GM23338 (cell line): ENCODE measurements at regions not wholly inside any gene's neighbourhood (a gene's known extent, or its start where the extent isn't known, plus 50 kb on each side); places are given as distances from the start of the nearest gene placed in this dataset.
A peak's percentile ranks its signal among the peaks of the same experiment; 100 is the strongest.

ENCODE experiments used
- ATAC-seq: fragments of 200-7000 bp; cut with Tn5 transposase; 3 replicates; pipeline ENCODE4 v1.9.1; 2020
- DNase-seq: peaks from one replicate; pipeline ENCODE4 v3.0.0-alpha.2; 2015; ENCODE audit warnings: low spot score
- H2AFZ ChIP-seq: fragments of 200-600 bp; sonication (generic); 2 replicates; pipeline ENCODE4 v1.8.0; 2016; ENCODE audit warnings: antibody characterized with exemption, mild to moderate bottlenecking, moderate library complexity
- H3F3A ChIP-seq: fragments of 200-600 bp; sonication (generic); replicated peaks from 2 replicates; pipeline ENCODE4 v1.8.0; 2017; ENCODE audit warnings: antibody characterized with exemption, mixed run types, low read depth
- H3K27ac ChIP-seq: fragments of 200-600 bp; sonication (generic); 2 replicates; pipeline ENCODE4 v1.6.1; 2016; ENCODE audit warnings: low read depth
- H3K27me3 ChIP-seq: fragments of 200-600 bp; sonication (generic); 2 replicates; pipeline ENCODE4 v1.8.0; 2016; ENCODE audit warnings: mild to moderate bottlenecking, mixed run types, moderate library complexity; ENCODE audit not compliant: insufficient read depth
- H3K36me3 ChIP-seq: fragments of 200-600 bp; sonication (generic); 2 replicates; pipeline ENCODE4 v1.8.0; 2016; ENCODE audit warnings: mild to moderate bottlenecking; ENCODE audit not compliant: insufficient read depth
- H3K4me1 ChIP-seq: fragments of 200-600 bp; sonication (generic); 2 replicates; pipeline ENCODE4 v1.8.0; 2016; ENCODE audit warnings: mild to moderate bottlenecking, moderate library complexity; ENCODE audit not compliant: insufficient read depth
- H3K4me2 ChIP-seq: fragments of 200-600 bp; sonication (generic); 2 replicates; pipeline ENCODE4 v1.7.1; 2017; ENCODE audit warnings: mixed run types
- H3K4me3 ChIP-seq: fragments of 200-600 bp; sonication (generic); 2 replicates; pipeline ENCODE4 v1.6.1; 2016; ENCODE audit warnings: mixed run types
- H3K79me2 ChIP-seq: fragments of 200-600 bp; sonication (generic); replicated peaks from 2 replicates; pipeline ENCODE4 v1.8.0; 2017; ENCODE audit warnings: mild to moderate bottlenecking; ENCODE audit not compliant: insufficient read depth
- H3K9me2 ChIP-seq: fragments of 200-600 bp; sonication (generic); 2 replicates; pipeline ENCODE4 v1.8.0; 2017; ENCODE audit not compliant: insufficient read depth
- H4K20me1 ChIP-seq: fragments of 200-600 bp; sonication (generic); replicated peaks from 2 replicates; pipeline ENCODE4 v1.8.0; 2017; ENCODE audit warnings: mild to moderate bottlenecking; ENCODE audit not compliant: insufficient read depth
- H3K27ac Mint-ChIP-seq: 2 replicates; pipeline ENCODE4 v1.8.0; 2020; ENCODE audit warnings: inconsistent platforms, mild to moderate bottlenecking, moderate library complexity, mixed read lengths
- H3K27me3 Mint-ChIP-seq: 3 replicates; pipeline ENCODE4 v1.8.0; 2022; ENCODE audit warnings: low read depth, mild to moderate bottlenecking, moderate library complexity, mixed read lengths, inconsistent platforms; ENCODE audit not compliant: insufficient read depth, poor library complexity
- H3K36me3 Mint-ChIP-seq: 3 replicates; pipeline ENCODE4 v1.8.0; 2021; ENCODE audit warnings: low read depth, mild to moderate bottlenecking, inconsistent platforms, moderate library complexity, mixed read lengths
- H3K4me1 Mint-ChIP-seq: 3 replicates; pipeline ENCODE4 v1.8.0; 2020; ENCODE audit warnings: mild to moderate bottlenecking, inconsistent platforms, mixed read lengths
- H3K4me3 Mint-ChIP-seq: 3 replicates; pipeline ENCODE4 v1.8.0; 2021; ENCODE audit warnings: moderate library complexity, mild to moderate bottlenecking, inconsistent platforms, mixed read lengths
- H3K9me3 Mint-ChIP-seq: 3 replicates; pipeline ENCODE4 v1.8.0; 2020; ENCODE audit warnings: moderate library complexity, mild to moderate bottlenecking, inconsistent platforms, mixed read lengths
- CREB1 ChIP-seq: fragments of 250-450 bp; sonication (Bioruptor Pico); IDR thresholded peaks from 2 replicates; pipeline ENCODE4 v1.5.0; 2020; ENCODE audit warnings: low read depth, mild to moderate bottlenecking, moderate library complexity
- EZH2phosphoT487 ChIP-seq: fragments of 200-600 bp; sonication (generic); IDR thresholded peaks from one replicate; pipeline ENCODE4 v1.8.1; 2018; ENCODE audit warnings: antibody characterized with exemption; ENCODE audit not compliant: unreplicated experiment
- JUNB ChIP-seq: IDR thresholded peaks from one replicate; pipeline ENCODE4 v1.6.1; 2016; ENCODE audit warnings: antibody characterized with exemption; ENCODE audit not compliant: unreplicated experiment
- NANOG ChIP-seq: IDR thresholded peaks from 2 replicates; pipeline ENCODE4 v1.6.1; 2016; ENCODE audit warnings: antibody characterized with exemption, borderline replicate concordance
- POLR2AphosphoS5 ChIP-seq: IDR thresholded peaks from 2 replicates; pipeline ENCODE4 v1.6.1; 2016; ENCODE audit warnings: antibody characterized with exemption, low read depth
- STAT1 ChIP-seq: IDR thresholded peaks from one replicate; pipeline ENCODE4 v1.6.1; 2016; ENCODE audit warnings: antibody characterized with exemption; ENCODE audit not compliant: unreplicated experiment
- ZNF331 ChIP-seq: fragments of 250-450 bp; sonication (Bioruptor Pico); IDR thresholded peaks from 2 replicates; pipeline ENCODE4 v1.5.0; 2020; ENCODE audit warnings: low read depth, mild to moderate bottlenecking, moderate library complexity
- TF ChIP-seq, protein P1 (sequence below): IDR thresholded peaks from one replicate; pipeline ENCODE4 v1.6.1; 2018; ENCODE audit warnings: antibody characterized with exemption; ENCODE audit not compliant: unreplicated experiment
- TF ChIP-seq, protein P2 (sequence below), 2 experiments: fragments of 200-600 bp in 1 of 2; sonication (generic) in 1 of 2; conservative IDR thresholded peaks; 2 replicates each; pipeline versions ENCODE4 v1.5.1 to v1.6.1; 2016 to 2017; ENCODE audit warnings: antibody characterized with exemption in 2 of 2, low read depth in 2 of 2, mild to moderate bottlenecking in 2 of 2, moderate library complexity in 1 of 2
- TF ChIP-seq, protein P3 (sequence below): fragments of 250-450 bp; sonication (Bioruptor Pico); IDR thresholded peaks from 2 replicates; pipeline ENCODE4 v1.5.0; 2020; ENCODE audit warnings: mild to moderate bottlenecking, moderate library complexity

DNA sequence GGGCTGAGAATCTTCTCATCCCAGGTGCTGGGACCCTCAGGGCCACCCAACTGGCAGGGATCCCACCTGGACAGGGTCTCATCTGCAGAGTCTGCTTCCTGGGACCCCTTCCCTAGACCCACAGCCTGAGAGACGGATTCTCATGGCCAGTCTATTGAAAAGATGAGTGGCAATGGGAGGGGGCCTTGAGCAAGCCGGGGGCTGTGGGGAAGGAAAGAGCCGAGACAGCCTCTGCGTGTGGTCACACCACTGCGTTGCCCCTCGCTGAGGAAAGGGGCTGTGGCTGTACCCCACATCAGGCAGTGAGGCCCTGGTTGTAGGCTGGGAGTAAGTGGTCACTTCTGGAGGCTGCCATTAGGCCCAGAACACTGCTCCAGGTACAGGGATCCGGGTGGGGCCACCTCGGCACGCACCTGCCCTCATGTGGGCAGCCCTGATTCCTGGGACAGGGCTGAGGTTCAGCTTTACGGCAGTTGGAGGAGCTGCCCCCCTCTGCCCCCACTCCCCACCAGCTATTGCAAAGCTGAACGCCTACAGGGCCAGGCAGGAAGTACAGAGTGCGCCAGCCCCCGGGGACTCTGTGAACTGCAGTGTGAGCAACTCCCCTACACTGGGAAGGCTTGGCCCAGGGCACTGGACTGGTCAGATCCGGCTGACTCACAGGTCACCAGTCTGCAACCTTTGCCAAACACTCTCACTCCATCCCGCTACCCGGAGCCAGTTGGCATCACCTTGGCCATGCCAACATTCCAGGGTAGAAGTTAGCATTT, 106.9 kb downstream of the RIPK4 start (continued):
- TF ChIP-seq, protein P1, sequence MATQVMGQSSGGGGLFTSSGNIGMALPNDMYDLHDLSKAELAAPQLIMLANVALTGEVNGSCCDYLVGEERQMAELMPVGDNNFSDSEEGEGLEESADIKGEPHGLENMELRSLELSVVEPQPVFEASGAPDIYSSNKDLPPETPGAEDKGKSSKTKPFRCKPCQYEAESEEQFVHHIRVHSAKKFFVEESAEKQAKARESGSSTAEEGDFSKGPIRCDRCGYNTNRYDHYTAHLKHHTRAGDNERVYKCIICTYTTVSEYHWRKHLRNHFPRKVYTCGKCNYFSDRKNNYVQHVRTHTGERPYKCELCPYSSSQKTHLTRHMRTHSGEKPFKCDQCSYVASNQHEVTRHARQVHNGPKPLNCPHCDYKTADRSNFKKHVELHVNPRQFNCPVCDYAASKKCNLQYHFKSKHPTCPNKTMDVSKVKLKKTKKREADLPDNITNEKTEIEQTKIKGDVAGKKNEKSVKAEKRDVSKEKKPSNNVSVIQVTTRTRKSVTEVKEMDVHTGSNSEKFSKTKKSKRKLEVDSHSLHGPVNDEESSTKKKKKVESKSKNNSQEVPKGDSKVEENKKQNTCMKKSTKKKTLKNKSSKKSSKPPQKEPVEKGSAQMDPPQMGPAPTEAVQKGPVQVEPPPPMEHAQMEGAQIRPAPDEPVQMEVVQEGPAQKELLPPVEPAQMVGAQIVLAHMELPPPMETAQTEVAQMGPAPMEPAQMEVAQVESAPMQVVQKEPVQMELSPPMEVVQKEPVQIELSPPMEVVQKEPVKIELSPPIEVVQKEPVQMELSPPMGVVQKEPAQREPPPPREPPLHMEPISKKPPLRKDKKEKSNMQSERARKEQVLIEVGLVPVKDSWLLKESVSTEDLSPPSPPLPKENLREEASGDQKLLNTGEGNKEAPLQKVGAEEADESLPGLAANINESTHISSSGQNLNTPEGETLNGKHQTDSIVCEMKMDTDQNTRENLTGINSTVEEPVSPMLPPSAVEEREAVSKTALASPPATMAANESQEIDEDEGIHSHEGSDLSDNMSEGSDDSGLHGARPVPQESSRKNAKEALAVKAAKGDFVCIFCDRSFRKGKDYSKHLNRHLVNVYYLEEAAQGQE = no peak

DNA sequence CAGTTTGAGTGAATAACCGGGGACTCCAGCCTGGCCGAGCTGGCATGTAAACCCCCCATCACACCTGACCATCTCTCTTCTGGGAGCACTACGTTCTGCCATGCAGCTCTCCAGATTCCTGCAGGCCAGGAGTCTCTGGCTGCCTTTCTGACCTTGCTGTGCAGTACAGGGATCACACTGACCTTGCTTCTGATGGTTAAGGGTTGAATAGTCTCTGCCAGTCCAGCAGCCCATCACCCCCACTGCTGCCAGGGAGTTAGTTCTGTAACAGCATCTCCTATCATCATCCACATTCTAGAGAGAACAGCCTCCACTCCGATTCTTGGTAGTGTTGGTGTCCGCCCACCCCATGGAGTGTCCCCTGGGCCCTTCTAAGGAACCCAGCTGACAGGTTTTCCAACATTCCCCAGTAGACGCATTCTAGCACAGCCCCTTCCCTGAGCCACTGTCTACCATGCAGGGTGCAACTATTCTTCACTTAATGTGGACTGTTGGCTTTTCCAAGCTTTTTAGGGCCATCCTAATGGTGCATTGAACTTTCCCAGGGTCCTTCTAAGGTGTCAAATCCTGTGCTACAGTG, 109.8 kb downstream of the RIPK4 start:
- Histone ChIP-seq H3K4me1 (peaks cover 13% of the 10 kb centered on the region), H3F3A (0 out of 2 replicates have a peak, but pooled peaks cover 2% of the 10 kb centered on the region), H2AFZ (peak overlapping the region; percentile 56; the same call in 1 of the 2 replicates), H3K9me2 (no peaks in the 10 kb centered on the region; the same call in 1 of the 2 replicates), H3K79me2 (no peaks in the 10 kb centered on the region), H3K4me2 (peak overlapping the region; percentile 58), H4K20me1 (no peaks in the 10 kb centered on the region), H3K36me3 (no peaks in the 10 kb centered on the region), H3K4me3 (no peak overlapping the region), H3K27me3 (no peaks in the 10 kb centered on the region), H3K27ac (0 out of 2 replicates have a peak overlapping the region, but pooled peaks have one; percentile 64)
- ATAC-seq (peak; percentile 64), DNase-seq (peak; percentile 36)
- Mint-ChIP-seq H3K4me1 (peaks cover 18% of the 10 kb centered on the region), H3K27ac (no peak overlapping the region), H3K36me3 (no peaks in the 10 kb centered on the region), H3K27me3 (peaks cover 2% of the 10 kb centered on the region), H3K4me3 (0 out of 3 replicates have a peak overlapping the region, but pooled peaks have one; percentile 18), H3K9me3 (peaks cover 6% of the 10 kb centered on the region; the same call in 2 of the 3 replicates)
- TF ChIP-seq EZH2phosphoT487 (no peak), CREB1 (CRISPR knock-in tag) (no peak), STAT1 (no peak), NANOG (no peak), POLR2AphosphoS5 (no peak), JUNB (no peak), ZNF331 (CRISPR knock-in tag) (no peak)
- TF ChIP-seq, protein P2, sequence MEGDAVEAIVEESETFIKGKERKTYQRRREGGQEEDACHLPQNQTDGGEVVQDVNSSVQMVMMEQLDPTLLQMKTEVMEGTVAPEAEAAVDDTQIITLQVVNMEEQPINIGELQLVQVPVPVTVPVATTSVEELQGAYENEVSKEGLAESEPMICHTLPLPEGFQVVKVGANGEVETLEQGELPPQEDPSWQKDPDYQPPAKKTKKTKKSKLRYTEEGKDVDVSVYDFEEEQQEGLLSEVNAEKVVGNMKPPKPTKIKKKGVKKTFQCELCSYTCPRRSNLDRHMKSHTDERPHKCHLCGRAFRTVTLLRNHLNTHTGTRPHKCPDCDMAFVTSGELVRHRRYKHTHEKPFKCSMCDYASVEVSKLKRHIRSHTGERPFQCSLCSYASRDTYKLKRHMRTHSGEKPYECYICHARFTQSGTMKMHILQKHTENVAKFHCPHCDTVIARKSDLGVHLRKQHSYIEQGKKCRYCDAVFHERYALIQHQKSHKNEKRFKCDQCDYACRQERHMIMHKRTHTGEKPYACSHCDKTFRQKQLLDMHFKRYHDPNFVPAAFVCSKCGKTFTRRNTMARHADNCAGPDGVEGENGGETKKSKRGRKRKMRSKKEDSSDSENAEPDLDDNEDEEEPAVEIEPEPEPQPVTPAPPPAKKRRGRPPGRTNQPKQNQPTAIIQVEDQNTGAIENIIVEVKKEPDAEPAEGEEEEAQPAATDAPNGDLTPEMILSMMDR (conservative IDR thresholded peaks at IDR 0.05; ENCODE audit: low read depth in 2 of 2) = no peak
- TF ChIP-seq, protein P3, sequence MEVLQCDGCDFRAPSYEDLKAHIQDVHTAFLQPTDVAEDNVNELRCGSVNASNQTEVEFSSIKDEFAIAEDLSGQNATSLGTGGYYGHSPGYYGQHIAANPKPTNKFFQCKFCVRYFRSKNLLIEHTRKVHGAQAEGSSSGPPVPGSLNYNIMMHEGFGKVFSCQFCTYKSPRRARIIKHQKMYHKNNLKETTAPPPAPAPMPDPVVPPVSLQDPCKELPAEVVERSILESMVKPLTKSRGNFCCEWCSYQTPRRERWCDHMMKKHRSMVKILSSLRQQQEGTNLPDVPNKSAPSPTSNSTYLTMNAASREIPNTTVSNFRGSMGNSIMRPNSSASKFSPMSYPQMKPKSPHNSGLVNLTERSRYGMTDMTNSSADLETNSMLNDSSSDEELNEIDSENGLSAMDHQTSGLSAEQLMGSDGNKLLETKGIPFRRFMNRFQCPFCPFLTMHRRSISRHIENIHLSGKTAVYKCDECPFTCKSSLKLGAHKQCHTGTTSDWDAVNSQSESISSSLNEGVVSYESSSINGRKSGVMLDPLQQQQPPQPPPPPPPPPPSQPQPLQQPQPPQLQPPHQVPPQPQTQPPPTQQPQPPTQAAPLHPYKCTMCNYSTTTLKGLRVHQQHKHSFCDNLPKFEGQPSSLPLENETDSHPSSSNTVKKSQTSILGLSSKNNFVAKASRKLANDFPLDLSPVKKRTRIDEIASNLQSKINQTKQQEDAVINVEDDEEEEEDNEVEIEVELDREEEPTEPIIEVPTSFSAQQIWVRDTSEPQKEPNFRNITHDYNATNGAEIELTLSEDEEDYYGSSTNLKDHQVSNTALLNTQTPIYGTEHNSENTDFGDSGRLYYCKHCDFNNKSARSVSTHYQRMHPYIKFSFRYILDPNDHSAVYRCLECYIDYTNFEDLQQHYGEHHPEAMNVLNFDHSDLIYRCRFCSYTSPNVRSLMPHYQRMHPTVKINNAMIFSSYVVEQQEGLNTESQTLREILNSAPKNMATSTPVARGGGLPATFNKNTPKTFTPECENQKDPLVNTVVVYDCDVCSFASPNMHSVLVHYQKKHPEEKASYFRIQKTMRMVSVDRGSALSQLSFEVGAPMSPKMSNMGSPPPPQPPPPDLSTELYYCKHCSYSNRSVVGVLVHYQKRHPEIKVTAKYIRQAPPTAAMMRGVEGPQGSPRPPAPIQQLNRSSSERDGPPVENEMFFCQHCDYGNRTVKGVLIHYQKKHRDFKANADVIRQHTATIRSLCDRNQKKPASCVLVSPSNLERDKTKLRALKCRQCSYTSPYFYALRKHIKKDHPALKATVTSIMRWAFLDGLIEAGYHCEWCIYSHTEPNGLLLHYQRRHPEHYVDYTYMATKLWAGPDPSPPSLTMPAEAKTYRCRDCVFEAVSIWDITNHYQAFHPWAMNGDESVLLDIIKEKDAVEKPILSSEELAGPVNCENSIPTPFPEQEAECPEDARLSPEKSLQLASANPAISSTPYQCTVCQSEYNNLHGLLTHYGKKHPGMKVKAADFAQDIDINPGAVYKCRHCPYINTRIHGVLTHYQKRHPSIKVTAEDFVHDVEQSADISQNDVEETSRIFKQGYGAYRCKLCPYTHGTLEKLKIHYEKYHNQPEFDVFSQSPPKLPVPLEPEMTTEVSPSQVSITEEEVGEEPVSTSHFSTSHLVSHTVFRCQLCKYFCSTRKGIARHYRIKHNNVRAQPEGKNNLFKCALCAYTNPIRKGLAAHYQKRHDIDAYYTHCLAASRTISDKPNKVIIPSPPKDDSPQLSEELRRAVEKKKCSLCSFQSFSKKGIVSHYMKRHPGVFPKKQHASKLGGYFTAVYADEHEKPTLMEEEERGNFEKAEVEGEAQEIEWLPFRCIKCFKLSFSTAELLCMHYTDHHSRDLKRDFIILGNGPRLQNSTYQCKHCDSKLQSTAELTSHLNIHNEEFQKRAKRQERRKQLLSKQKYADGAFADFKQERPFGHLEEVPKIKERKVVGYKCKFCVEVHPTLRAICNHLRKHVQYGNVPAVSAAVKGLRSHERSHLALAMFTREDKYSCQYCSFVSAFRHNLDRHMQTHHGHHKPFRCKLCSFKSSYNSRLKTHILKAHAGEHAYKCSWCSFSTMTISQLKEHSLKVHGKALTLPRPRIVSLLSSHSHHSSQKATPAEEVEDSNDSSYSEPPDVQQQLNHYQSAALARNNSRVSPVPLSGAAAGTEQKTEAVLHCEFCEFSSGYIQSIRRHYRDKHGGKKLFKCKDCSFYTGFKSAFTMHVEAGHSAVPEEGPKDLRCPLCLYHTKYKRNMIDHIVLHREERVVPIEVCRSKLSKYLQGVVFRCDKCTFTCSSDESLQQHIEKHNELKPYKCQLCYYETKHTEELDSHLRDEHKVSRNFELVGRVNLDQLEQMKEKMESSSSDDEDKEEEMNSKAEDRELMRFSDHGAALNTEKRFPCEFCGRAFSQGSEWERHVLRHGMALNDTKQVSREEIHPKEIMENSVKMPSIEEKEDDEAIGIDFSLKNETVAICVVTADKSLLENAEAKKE = no peak
